Osteoblast (primary cell): ENCODE measurements at regions not wholly inside any gene's neighbourhood (a gene's known extent, or its start where the extent isn't known, plus 50 kb on each side); places are given as distances from the start of the nearest gene placed in this dataset.

Experiments
- DNase-seq: peaks from one replicate; pipeline ENCODE4 v3.0.0; 2011; ENCODE audit warnings: low spot score, mixed read lengths; ENCODE audit not compliant: insufficient read length; ENCODE audit errors: missing footprints
- H2AFZ ChIP-seq: 2 replicates; pipeline ENCODE4 v1.6.0; 2011; ENCODE audit warnings: mild to moderate bottlenecking, low read length
- H3K27ac ChIP-seq: 2 replicates; pipeline ENCODE4 v1.5.1; 2011; ENCODE audit warnings: mild to moderate bottlenecking, low read depth, low read length, moderate library complexity
- H3K27me3 ChIP-seq: 2 replicates; pipeline ENCODE4 v1.6.0; 2012; ENCODE audit warnings: mild to moderate bottlenecking, control low read depth, inconsistent platforms, low read length, moderate library complexity; ENCODE audit not compliant: insufficient read depth
- H3K36me3 ChIP-seq: 2 replicates; pipeline ENCODE4 v1.5.1; 2011; ENCODE audit warnings: mild to moderate bottlenecking, low read length, control low read depth, moderate library complexity; ENCODE audit not compliant: insufficient read depth
- H3K4me1 ChIP-seq: 2 replicates; pipeline ENCODE4 v1.5.1; 2011; ENCODE audit warnings: mild to moderate bottlenecking, low read length, control low read depth, moderate library complexity; ENCODE audit not compliant: insufficient read depth
- H3K4me2 ChIP-seq: 2 replicates; pipeline ENCODE4 v1.6.0; 2011; ENCODE audit warnings: mild to moderate bottlenecking, low read length; ENCODE audit not compliant: insufficient read depth
- H3K4me3 ChIP-seq: fragments of 200-600 bp; sonication (generic); 3 replicates; pipeline ENCODE4 v1.5.1; 2012; ENCODE audit warnings: mild to moderate bottlenecking, low read length, inconsistent platforms; ENCODE audit not compliant: insufficient read depth
- H3K79me2 ChIP-seq: 2 replicates; pipeline ENCODE4 v1.6.0; 2012; ENCODE audit warnings: mild to moderate bottlenecking, low read length, control low read depth, inconsistent platforms; ENCODE audit not compliant: insufficient read depth
- H3K9me3 ChIP-seq: 2 replicates; pipeline ENCODE4 v1.5.1; 2011; ENCODE audit warnings: low read depth, low read length, control low read depth
- H4K20me1 ChIP-seq: 2 replicates; pipeline ENCODE4 v1.6.0; 2012; ENCODE audit warnings: mild to moderate bottlenecking, low read length, control low read depth; ENCODE audit not compliant: insufficient read depth
- CTCF ChIP-seq: IDR thresholded peaks from 2 replicates; pipeline ENCODE4 v1.5.1; 2011; ENCODE audit warnings: mild to moderate bottlenecking, low read depth, low read length, moderate library complexity; ENCODE audit errors: extremely low read depth

- no peak for DNase-seq
- Histone ChIP-seq H2AFZ (no peak overlapping the region), H3K27me3 (no peaks in the 10 kb centered on the region), H3K4me2 (no peak overlapping the region), H4K20me1 (no peaks in the 10 kb centered on the region), H3K79me2 (no peaks in the 10 kb centered on the region), H3K36me3 (no peaks in the 10 kb centered on the region), H3K9me3 (peaks cover 2% of the 10 kb centered on the region), H3K27ac (no peak overlapping the region), H3K4me1 (no peaks in the 10 kb centered on the region), H3K4me3 (no peak overlapping the region)
- no peak for TF ChIP-seq CTCF
Measured at GRCh38 chr11:41789376-41789775, 329.9 kb upstream of the LRRC4C start.

- Histone ChIP-seq H3K27ac (no peak overlapping the region), H3K36me3 (no peaks in the 10 kb centered on the region), H4K20me1 (no peaks in the 10 kb centered on the region), H3K4me3 (no peak overlapping the region), H2AFZ (no peak overlapping the region), H3K4me1 (no peaks in the 10 kb centered on the region), H3K79me2 (no peaks in the 10 kb centered on the region), H3K9me3 (peaks cover 2% of the 10 kb centered on the region), H3K27me3 (no peaks in the 10 kb centered on the region), H3K4me2 (no peak overlapping the region)
- DNase-seq: no peak
- TF ChIP-seq CTCF: no peak
Measured at GRCh38 chr11:41795004-41795403, 335.6 kb upstream of the LRRC4C start.

GRCh38 chr11:41799754-41800153 lies 340.3 kb upstream of the LRRC4C start:
- no peaks in the 10 kb centered on the region for H4K20me1 ChIP-seq
- no peak overlapping the region for H3K4me2 ChIP-seq
- no peak overlapping the region for H3K27ac ChIP-seq
- DNase-seq: no peak
- no peak overlapping the region for H2AFZ ChIP-seq
- H3K9me3 ChIP-seq: no peaks in the 10 kb centered on the region
- H3K4me3 ChIP-seq: no peak overlapping the region
- no peaks in the 10 kb centered on the region for H3K27me3 ChIP-seq
- no peaks in the 10 kb centered on the region for H3K36me3 ChIP-seq
- no peaks in the 10 kb centered on the region for H3K4me1 ChIP-seq
- no peak for TF ChIP-seq CTCF
- no peaks in the 10 kb centered on the region for H3K79me2 ChIP-seq

GRCh38 chr11:41803895-41804294 lies 344.4 kb upstream of the LRRC4C start:
- no peaks in the 10 kb centered on the region for H3K9me3 ChIP-seq
- DNase-seq: no peak

More at GRCh38 chr11:41803895-41804294, 344.4 kb upstream of the LRRC4C start:
- Histone ChIP-seq H3K36me3 (no peaks in the 10 kb centered on the region), H2AFZ (no peak overlapping the region), H3K4me3 (no peak overlapping the region), H4K20me1 (no peaks in the 10 kb centered on the region), H3K4me1 (no peaks in the 10 kb centered on the region), H3K27me3 (no peaks in the 10 kb centered on the region), H3K79me2 (no peaks in the 10 kb centered on the region), H3K27ac (no peak overlapping the region), H3K4me2 (no peak overlapping the region)
- TF ChIP-seq CTCF: no peak
